Hepatocyte (in vitro differentiated cells): ENCODE measurements at regions not wholly inside any gene's neighbourhood (a gene's known extent, or its start where the extent isn't known, plus 50 kb on each side); places are given as distances from the start of the nearest gene placed in this dataset.

Experiments used
- EZH2 ChIP-seq: fragments of 200-600 bp; sonication (generic); IDR thresholded peaks from 2 replicates; pipeline ENCODE4 v1.6.1; 2016; ENCODE audit warnings: antibody characterized with exemption, mild to moderate bottlenecking, borderline replicate concordance
- EZH2phosphoT487 ChIP-seq: fragments of 200-600 bp; sonication (generic); IDR thresholded peaks from one replicate; pipeline ENCODE4 v1.6.1; 2018; ENCODE audit warnings: antibody characterized with exemption, mild to moderate bottlenecking, low read depth, moderate library complexity; ENCODE audit not compliant: unreplicated experiment, severe bottlenecking
- TF ChIP-seq, protein P1 (sequence below): fragments of 200-600 bp; sonication (generic); IDR thresholded peaks from 2 replicates; pipeline ENCODE4 v1.5.1; 2016; ENCODE audit warnings: antibody characterized with exemption, mild to moderate bottlenecking; ENCODE audit not compliant: poor library complexity

DNA sequence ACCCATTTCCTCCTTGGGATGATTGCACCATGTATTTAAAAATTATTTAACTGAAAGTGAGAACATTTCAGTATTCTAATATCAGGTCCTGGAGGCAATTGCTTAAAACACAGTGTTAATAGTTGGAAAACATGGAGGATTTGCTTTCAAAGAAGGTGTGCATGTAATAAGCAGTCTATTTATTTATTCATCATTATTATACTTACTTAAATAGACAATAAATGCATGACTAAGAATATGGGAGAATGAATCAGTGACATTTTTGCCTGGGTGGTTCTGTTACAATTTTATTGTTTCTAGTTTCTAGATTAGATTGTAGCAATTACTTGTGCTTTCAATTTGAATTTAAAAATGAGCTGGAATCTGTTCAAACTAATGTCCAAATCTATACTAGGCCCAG lies 145.5 kb downstream of the AREG start:
- TF ChIP-seq, protein P1, sequence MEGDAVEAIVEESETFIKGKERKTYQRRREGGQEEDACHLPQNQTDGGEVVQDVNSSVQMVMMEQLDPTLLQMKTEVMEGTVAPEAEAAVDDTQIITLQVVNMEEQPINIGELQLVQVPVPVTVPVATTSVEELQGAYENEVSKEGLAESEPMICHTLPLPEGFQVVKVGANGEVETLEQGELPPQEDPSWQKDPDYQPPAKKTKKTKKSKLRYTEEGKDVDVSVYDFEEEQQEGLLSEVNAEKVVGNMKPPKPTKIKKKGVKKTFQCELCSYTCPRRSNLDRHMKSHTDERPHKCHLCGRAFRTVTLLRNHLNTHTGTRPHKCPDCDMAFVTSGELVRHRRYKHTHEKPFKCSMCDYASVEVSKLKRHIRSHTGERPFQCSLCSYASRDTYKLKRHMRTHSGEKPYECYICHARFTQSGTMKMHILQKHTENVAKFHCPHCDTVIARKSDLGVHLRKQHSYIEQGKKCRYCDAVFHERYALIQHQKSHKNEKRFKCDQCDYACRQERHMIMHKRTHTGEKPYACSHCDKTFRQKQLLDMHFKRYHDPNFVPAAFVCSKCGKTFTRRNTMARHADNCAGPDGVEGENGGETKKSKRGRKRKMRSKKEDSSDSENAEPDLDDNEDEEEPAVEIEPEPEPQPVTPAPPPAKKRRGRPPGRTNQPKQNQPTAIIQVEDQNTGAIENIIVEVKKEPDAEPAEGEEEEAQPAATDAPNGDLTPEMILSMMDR, result no peak
- TF ChIP-seq EZH2, result no peak
- no peak for TF ChIP-seq EZH2phosphoT487
